Epithelial cell of proximal tubule (primary cell): ENCODE measurements at regions not wholly inside any gene's neighbourhood (a gene's known extent, or its start where the extent isn't known, plus 50 kb on each side); places are given as distances from the start of the nearest gene placed in this dataset.

Experiments used
- DNase-seq: peaks from one replicate; pipeline ENCODE4 v3.0.0-alpha.2; 2011; ENCODE audit warnings: low read depth
- H3K4me3 ChIP-seq: 2 replicates; pipeline ENCODE4 v1.5.1; 2011; ENCODE audit warnings: low read depth, mild to moderate bottlenecking, low read length
- TF ChIP-seq, protein P1 (sequence below): conservative IDR thresholded peaks from 2 replicates; pipeline ENCODE4 v1.5.1; 2012; ENCODE audit warnings: low read depth, mild to moderate bottlenecking, low read length

DNA sequence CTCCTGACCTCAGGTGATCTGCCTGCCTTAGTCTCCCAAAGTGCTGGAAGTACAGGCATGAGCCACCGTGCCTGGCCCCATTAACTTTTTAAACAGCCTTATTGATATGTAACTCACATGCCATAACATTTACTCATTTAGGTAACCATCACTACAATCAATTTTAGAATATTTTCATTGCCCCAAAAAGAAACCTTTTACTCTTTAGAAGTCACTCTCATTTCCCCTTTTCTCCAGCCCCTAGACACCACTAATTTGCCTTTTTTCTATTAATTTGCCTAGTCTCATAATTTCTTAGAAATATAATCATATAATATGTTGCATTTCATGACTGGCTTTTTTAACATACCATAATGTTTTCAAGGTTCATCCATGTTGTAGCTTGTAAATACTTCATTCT is 57.2 kb upstream of the TACR1 start:
- TF ChIP-seq, protein P1, sequence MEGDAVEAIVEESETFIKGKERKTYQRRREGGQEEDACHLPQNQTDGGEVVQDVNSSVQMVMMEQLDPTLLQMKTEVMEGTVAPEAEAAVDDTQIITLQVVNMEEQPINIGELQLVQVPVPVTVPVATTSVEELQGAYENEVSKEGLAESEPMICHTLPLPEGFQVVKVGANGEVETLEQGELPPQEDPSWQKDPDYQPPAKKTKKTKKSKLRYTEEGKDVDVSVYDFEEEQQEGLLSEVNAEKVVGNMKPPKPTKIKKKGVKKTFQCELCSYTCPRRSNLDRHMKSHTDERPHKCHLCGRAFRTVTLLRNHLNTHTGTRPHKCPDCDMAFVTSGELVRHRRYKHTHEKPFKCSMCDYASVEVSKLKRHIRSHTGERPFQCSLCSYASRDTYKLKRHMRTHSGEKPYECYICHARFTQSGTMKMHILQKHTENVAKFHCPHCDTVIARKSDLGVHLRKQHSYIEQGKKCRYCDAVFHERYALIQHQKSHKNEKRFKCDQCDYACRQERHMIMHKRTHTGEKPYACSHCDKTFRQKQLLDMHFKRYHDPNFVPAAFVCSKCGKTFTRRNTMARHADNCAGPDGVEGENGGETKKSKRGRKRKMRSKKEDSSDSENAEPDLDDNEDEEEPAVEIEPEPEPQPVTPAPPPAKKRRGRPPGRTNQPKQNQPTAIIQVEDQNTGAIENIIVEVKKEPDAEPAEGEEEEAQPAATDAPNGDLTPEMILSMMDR, result no peak
- no peak for DNase-seq
- no peak overlapping the region for H3K4me3 ChIP-seq

DNA sequence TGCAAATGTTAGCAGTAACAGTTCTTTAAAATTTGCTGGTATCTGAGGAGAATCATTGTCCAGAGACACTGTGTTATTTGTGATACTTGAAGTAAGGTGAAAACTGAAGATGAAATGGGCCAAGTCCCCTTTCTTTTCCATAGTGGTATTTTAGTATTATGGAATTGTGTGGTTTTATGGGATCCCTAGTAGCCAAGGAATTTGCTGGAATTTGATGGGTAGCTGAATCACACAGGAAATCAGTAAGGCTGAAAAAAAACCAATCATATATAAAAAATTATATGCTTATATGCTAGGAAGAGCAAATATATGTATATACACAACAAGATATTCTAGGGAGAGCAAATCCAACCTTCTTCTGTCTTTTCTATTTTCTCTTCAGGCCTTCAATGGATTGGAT is 54.2 kb upstream of the TACR1 start:
- TF ChIP-seq, protein P1, result no peak
- DNase-seq, result no peak
- H3K4me3 ChIP-seq, result no peak overlapping the region

DNA sequence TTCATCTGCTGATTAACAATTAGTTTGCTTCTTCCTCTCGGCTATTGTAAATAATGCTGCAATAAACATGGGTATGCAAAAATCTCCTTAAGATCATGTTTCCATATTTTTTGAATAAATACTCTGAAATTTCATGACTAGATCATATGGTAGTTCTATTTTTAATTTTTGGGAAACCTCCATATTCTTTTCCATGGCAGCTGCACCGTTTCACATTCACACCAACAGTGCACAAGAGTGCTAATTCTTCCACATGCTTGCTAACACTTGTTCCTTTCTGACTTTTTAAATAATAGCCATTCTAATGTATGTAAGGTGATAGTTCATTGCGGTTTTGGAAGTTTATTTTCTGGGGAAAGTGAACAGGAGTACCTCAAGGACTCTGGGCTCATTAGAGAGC is 52.6 kb upstream of the TACR1 start:
- H3K4me3 ChIP-seq, result no peak overlapping the region
- DNase-seq, result no peak
- TF ChIP-seq, protein P1, result no peak
